ENCODE measurements at regions not wholly inside any gene's neighbourhood (a gene's known extent, or its start where the extent isn't known, plus 50 kb on each side); places are given as distances from the start of the nearest gene placed in this dataset.

DNA sequence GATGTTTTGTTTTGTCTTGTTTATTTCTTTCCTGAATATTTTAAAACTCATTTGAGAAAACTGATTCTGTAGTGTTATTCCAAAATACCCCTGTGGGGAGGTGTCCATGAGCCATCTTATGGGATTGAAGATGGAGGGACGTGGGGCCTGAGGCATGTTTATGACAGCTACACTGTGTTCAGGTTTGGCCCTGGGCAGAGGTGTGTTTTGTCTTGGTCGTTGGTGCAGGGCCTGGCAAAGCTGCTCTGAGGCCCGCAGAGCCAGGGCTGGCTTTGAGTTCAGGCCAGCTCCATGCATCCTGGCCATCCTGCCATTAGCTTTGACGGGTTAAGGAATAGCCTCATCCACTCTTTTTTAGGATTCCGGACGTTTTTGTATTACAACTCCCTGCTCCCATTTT, 68.9 kb downstream of the TMEM18 start:
- intact Hi-C loops (cut with DNase I; ENCODE audit: low total_unique reads) (no loop called here), in situ Hi-C loops (cut with MboI; ENCODE audit: low sequenced_read_pairs in 4 of 4) (no loop called here)
- DNase-seq (no peak), ATAC-seq (no peak)
- Histone ChIP-seq H3K9me3 (no peaks in the 10 kb centered on the region), H3K4me1 (no peaks in the 10 kb centered on the region), H3K27ac (no peak overlapping the region), H3K27me3 (no peaks in the 10 kb centered on the region), H3K4me3 (no peak overlapping the region), H3K36me3 (no peaks in the 10 kb centered on the region)
- TF ChIP-seq, protein P1, sequence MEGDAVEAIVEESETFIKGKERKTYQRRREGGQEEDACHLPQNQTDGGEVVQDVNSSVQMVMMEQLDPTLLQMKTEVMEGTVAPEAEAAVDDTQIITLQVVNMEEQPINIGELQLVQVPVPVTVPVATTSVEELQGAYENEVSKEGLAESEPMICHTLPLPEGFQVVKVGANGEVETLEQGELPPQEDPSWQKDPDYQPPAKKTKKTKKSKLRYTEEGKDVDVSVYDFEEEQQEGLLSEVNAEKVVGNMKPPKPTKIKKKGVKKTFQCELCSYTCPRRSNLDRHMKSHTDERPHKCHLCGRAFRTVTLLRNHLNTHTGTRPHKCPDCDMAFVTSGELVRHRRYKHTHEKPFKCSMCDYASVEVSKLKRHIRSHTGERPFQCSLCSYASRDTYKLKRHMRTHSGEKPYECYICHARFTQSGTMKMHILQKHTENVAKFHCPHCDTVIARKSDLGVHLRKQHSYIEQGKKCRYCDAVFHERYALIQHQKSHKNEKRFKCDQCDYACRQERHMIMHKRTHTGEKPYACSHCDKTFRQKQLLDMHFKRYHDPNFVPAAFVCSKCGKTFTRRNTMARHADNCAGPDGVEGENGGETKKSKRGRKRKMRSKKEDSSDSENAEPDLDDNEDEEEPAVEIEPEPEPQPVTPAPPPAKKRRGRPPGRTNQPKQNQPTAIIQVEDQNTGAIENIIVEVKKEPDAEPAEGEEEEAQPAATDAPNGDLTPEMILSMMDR (IDR thresholded peaks at IDR 0.05 in 4 of 5, conservative IDR thresholded peaks at IDR 0.05 in 1 of 5): no peak
- TF ChIP-seq POLR2A (IDR thresholded peaks at IDR 0.05): no peak

DNA sequence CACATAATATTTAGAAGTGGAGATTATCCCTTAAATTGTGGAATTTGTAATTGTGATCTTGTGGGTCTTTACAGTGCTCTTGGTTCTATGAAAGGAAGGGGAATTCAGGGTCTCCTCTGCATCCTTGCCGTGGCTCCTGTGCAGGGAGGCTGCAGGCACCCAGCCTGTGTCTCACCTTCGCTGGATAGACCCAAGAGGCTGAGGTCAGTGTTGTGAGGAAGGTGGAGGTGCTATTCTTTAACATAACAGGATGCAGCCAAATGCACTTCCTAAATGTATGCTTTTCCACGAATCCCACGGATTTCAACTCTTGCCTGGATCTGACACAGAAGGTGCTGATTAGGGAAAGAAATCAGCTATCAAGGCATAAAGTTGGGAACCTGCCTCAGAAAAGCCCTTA, 69.5 kb downstream of the TMEM18 start:
- no peaks in the 10 kb centered on the region for H3K4me1 ChIP-seq
- ATAC-seq (no peak), DNase-seq (no peak)
- H3K36me3 ChIP-seq: no peaks in the 10 kb centered on the region
- no peak overlapping the region for H3K27ac ChIP-seq
- TF ChIP-seq POLR2A (IDR thresholded peaks at IDR 0.05): no peak
- TF ChIP-seq, protein P1 (IDR thresholded peaks at IDR 0.05 in 4 of 5, conservative IDR thresholded peaks at IDR 0.05 in 1 of 5): no peak
- in situ Hi-C loops (cut with MboI; ENCODE audit: low sequenced_read_pairs in 4 of 4): no loop called here
- no peaks in the 10 kb centered on the region for H3K9me3 ChIP-seq
- intact Hi-C loops (cut with DNase I; ENCODE audit: low total_unique reads): no loop called here
- H3K27me3 ChIP-seq: no peaks in the 10 kb centered on the region
- no peak overlapping the region for H3K4me3 ChIP-seq

DNA sequence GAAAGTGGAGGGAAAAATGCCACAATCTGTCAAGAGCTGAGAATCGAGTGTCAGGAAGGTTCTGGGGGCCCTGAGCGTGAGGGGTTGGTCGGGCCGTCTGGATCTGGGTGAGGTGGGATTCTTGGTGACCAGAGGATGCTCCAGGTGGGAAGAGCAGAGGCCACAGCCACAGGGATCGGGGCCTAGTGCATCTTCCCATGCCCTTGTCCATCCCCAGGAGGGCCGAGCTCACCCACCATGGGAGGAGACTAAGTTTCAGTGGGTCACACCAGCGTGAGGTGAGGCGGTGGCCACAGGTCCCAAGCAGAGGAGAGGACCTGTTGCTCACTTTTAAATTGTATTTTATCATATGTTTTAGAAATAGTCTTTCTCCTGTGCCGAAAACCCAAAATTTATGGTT, 70.0 kb downstream of the TMEM18 start:
- in situ Hi-C loops (cut with MboI; ENCODE audit: low sequenced_read_pairs in 4 of 4): no loop called here
- Histone ChIP-seq H3K36me3 (no peaks in the 10 kb centered on the region), H3K4me1 (no peaks in the 10 kb centered on the region), H3K9me3 (no peaks in the 10 kb centered on the region), H3K27ac (no peak overlapping the region), H3K4me3 (no peak overlapping the region), H3K27me3 (no peaks in the 10 kb centered on the region)
- intact Hi-C loops (cut with DNase I; ENCODE audit: low total_unique reads): no loop called here
- DNase-seq (no peak), ATAC-seq (no peak)
- TF ChIP-seq POLR2A (IDR thresholded peaks at IDR 0.05): no peak
- TF ChIP-seq, protein P1 (IDR thresholded peaks at IDR 0.05 in 4 of 5, conservative IDR thresholded peaks at IDR 0.05 in 1 of 5): no peak

DNA sequence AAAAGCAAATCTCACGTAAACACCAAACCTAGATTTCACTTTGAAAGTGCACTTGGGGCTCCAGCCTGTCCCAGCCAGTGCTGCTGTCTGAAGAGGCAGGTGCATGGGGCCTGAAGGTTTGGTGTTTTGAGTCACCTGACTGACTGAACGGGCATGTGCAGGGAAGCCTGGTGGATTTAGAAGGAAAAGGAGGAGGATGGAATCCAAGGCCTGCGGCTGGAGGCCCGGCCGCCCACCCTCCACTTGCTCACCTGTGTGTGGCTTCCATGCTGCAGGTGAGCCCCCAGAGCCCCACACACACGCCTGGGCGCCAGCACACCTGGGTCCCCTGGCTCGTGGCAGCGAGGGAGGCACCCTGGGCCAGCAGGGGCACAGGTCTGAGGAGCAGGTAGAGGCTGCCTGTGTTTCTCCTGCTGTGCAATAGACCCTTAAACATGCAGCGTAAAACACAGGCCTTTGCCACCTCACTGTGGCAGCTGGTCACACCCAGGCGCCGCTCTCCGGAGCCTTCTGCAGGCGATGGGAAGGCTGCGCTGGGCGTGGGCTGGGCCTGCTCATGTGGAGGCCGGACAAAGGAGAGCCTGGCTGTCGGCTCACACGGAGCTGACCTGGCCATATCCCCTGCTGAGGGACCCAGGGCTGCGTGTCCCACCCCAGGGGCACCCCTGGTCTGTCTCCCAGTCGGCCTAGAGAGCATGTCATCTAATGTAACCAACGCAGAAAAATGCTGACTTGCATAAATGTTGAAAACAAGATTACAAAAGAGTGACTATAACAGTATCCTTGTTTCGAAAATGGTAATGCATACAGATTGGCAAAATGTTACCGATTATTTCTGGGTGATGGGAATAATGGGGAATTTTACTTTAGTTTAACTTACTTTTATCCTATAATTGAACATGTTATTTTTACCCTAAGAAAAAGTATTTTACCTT, 71.3 kb downstream of the TMEM18 start:
- DNase-seq (no peak), ATAC-seq (no peak)
- intact Hi-C loops (cut with DNase I; ENCODE audit: low total_unique reads): no loop called here
- Histone ChIP-seq H3K27ac (no peak overlapping the region), H3K4me3 (no peak overlapping the region), H3K9me3 (no peaks in the 10 kb centered on the region), H3K36me3 (no peaks in the 10 kb centered on the region), H3K4me1 (no peaks in the 10 kb centered on the region), H3K27me3 (no peaks in the 10 kb centered on the region)
- TF ChIP-seq, protein P1 (IDR thresholded peaks at IDR 0.05 in 4 of 5, conservative IDR thresholded peaks at IDR 0.05 in 1 of 5): no peak
- TF ChIP-seq POLR2A (IDR thresholded peaks at IDR 0.05): no peak
- in situ Hi-C loops (cut with MboI; ENCODE audit: low sequenced_read_pairs in 4 of 4): no loop called here

Data from gastrocnemius medialis (tissue), 4 donors.